ENCODE measurements at regions not wholly inside any gene's neighbourhood (a gene's known extent, or its start where the extent isn't known, plus 50 kb on each side); places are given as distances from the start of the nearest gene placed in this dataset.

DNA sequence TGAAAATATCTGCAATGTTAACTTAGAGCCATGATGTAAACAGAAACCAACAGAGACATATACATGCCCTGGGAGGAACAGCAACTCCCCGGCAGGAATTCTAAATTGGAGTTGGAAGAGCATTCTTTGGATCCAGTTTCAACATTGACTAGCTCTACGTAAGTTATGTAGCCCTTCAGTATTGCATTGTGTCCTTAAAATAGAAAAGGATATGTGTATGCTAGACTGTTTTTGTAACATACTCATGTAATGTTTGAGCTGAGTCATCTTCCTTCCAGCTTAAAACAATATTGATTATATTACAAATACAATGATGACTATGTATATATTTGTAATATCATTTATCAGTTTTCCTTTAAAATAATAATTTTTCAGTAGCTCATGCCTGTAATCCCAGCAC lies 1422.2 kb upstream of the PCDH20 start (continued):
- TF ChIP-seq, protein P1, sequence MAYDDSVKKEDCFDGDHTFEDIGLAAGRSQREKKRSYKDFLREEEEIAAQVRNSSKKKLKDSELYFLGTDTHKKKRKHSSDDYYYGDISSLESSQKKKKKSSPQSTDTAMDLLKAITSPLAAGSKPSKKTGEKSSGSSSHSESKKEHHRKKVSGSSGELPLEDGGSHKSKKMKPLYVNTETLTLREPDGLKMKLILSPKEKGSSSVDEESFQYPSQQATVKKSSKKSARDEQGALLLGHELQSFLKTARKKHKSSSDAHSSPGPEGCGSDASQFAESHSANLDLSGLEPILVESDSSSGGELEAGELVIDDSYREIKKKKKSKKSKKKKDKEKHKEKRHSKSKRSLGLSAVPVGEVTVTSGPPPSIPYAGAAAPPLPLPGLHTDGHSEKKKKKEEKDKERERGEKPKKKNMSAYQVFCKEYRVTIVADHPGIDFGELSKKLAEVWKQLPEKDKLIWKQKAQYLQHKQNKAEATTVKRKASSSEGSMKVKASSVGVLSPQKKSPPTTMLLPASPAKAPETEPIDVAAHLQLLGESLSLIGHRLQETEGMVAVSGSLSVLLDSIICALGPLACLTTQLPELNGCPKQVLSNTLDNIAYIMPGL (CRISPR knock-in tag; IDR thresholded peaks at IDR 0.05) = no peak
- TF ChIP-seq JUN (CRISPR knock-in tag; IDR thresholded peaks at IDR 0.05) (no peak), KAT7 (CRISPR knock-in tag; IDR thresholded peaks at IDR 0.05; ENCODE audit: borderline replicate concordance) (no peak), FOXK1 (CRISPR knock-in tag; IDR thresholded peaks at IDR 0.05) (no peak), ELF4 (CRISPR knock-in tag; IDR thresholded peaks at IDR 0.05; ENCODE audit: low read depth) (no peak)

- H3K27ac Mint-ChIP-seq = no peak overlapping the region
- H3K4me1 Mint-ChIP-seq = peaks cover 11% of the 10 kb centered on the region
- ChIA-PET POLR2A (no interaction called here), CTCF (no interaction called here)
- TF ChIP-seq SMAD4 (CRISPR knock-in tag; IDR thresholded peaks at IDR 0.05) (no peak), MAX (CRISPR knock-in tag; IDR thresholded peaks at IDR 0.05) (no peak), RORB (CRISPR knock-in tag; IDR thresholded peaks at IDR 0.05) (no peak), JAZF1 (CRISPR knock-in tag; IDR thresholded peaks at IDR 0.05) (no peak), FOXK1 (CRISPR knock-in tag; IDR thresholded peaks at IDR 0.05) (no peak), MLX (CRISPR knock-in tag; IDR thresholded peaks at IDR 0.05) (no peak)
- TF ChIP-seq, protein P2, sequence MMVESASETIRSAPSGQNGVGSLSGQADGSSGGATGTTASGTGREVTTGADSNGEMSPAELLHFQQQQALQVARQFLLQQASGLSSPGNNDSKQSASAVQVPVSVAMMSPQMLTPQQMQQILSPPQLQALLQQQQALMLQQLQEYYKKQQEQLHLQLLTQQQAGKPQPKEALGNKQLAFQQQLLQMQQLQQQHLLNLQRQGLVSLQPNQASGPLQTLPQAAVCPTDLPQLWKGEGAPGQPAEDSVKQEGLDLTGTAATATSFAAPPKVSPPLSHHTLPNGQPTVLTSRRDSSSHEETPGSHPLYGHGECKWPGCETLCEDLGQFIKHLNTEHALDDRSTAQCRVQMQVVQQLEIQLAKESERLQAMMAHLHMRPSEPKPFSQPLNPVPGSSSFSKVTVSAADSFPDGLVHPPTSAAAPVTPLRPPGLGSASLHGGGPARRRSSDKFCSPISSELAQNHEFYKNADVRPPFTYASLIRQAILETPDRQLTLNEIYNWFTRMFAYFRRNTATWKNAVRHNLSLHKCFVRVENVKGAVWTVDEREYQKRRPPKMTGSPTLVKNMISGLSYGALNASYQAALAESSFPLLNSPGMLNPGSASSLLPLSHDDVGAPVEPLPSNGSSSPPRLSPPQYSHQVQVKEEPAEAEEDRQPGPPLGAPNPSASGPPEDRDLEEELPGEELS (CRISPR knock-in tag; IDR thresholded peaks at IDR 0.05) = no peak
- H3K9me3 Mint-ChIP-seq = no peaks in the 10 kb centered on the region
- ATAC-seq = no peak
- DNase-seq (ENCODE audit: low spot score) = no peak
- no peaks in the 10 kb centered on the region for H3K27me3 Mint-ChIP-seq (ENCODE audit: low read depth)
- no peak overlapping the region for H3K4me3 Mint-ChIP-seq
- H3K36me3 Mint-ChIP-seq = no peaks in the 10 kb centered on the region
These were observed 1413.8 kb upstream of the PCDH20 start for GRCh38 chr13:62829486-62829885.

GRCh38 chr13:62799931-62800436 lies 1384.3 kb upstream of the PCDH20 start:
- TF ChIP-seq ESRRA (CRISPR knock-in tag; IDR thresholded peaks at IDR 0.05; ENCODE audit: borderline replicate concordance) (no peak), CBFB (CRISPR knock-in tag; IDR thresholded peaks at IDR 0.05; ENCODE audit: low read depth) (no peak), ATF1 (CRISPR knock-in tag; IDR thresholded peaks at IDR 0.05) (no peak), GTF2I (CRISPR knock-in tag; conservative IDR thresholded peaks at IDR 0.05) (no peak), NFE2L1 (CRISPR knock-in tag; IDR thresholded peaks at IDR 0.05) (no peak)
- TF ChIP-seq, protein P3, sequence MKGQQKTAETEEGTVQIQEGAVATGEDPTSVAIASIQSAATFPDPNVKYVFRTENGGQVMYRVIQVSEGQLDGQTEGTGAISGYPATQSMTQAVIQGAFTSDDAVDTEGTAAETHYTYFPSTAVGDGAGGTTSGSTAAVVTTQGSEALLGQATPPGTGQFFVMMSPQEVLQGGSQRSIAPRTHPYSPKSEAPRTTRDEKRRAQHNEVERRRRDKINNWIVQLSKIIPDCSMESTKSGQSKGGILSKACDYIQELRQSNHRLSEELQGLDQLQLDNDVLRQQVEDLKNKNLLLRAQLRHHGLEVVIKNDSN (CRISPR knock-in tag; IDR thresholded peaks at IDR 0.05) = no peak
- TF ChIP-seq, protein P4, sequence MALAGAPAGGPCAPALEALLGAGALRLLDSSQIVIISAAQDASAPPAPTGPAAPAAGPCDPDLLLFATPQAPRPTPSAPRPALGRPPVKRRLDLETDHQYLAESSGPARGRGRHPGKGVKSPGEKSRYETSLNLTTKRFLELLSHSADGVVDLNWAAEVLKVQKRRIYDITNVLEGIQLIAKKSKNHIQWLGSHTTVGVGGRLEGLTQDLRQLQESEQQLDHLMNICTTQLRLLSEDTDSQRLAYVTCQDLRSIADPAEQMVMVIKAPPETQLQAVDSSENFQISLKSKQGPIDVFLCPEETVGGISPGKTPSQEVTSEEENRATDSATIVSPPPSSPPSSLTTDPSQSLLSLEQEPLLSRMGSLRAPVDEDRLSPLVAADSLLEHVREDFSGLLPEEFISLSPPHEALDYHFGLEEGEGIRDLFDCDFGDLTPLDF (CRISPR knock-in tag; IDR thresholded peaks at IDR 0.05) = no peak
- no peaks in the 10 kb centered on the region for H3K27me3 Mint-ChIP-seq (ENCODE audit: low read depth)
- no peaks in the 10 kb centered on the region for H3K4me1 Mint-ChIP-seq
- H3K27ac Mint-ChIP-seq = no peak overlapping the region
- no peak for ATAC-seq
- ChIA-PET CTCF (interaction anchor here (1.1 to 1.5 kb wide), 2 partner anchors 21 to 173 kb away, joined by 3 read pairs; no protein-coding TSS in a partner anchor), POLR2A (no interaction called here)
- H3K36me3 Mint-ChIP-seq = no peaks in the 10 kb centered on the region
- no peak for DNase-seq (ENCODE audit: low spot score)
- no peaks in the 10 kb centered on the region for H3K9me3 Mint-ChIP-seq
- H3K4me3 Mint-ChIP-seq = no peak overlapping the region
